GM19043 (cell line): ENCODE measurements at regions not wholly inside any gene's neighbourhood (a gene's known extent, or its start where the extent isn't known, plus 50 kb on each side); places are given as distances from the start of the nearest gene placed in this dataset.
"Not testable (repeated sequence)": the region's sequence is repeated elsewhere in the genome, so short reads cannot be mapped to it uniquely, and the experiment has no call there.

Experiments
- ATAC-seq: cut with Tn5 transposase; IDR thresholded peaks from one replicate; pipeline ENCODE4 v1.9.1; 2021; ENCODE audit warnings: low read depth; ENCODE audit not compliant: unreplicated experiment

DNA sequence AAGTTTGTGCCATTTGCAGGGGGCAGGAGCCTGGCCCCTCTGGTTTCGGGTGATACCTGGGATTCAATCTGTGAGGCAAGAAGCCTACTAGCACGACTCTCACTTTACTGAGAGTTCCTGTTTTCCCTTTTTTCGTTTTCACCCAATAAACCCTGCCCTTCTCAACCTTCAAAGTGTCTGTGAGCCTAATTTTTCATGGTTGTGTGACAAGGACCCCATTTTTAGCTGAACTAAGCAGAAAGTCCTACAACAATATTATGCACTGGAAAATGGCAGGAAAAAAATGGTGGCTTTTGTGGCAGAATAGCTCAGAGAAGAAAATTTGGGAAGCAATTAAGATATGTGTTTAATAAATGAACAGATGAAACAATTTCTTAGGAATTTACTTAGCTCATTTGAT lies 432.1 kb downstream of the C12orf50 start:
- ATAC-seq = no peak

- ATAC-seq = no peak
Observed at GRCh38 chr12:87596636-87597035, 432.6 kb downstream of the C12orf50 start.

DNA sequence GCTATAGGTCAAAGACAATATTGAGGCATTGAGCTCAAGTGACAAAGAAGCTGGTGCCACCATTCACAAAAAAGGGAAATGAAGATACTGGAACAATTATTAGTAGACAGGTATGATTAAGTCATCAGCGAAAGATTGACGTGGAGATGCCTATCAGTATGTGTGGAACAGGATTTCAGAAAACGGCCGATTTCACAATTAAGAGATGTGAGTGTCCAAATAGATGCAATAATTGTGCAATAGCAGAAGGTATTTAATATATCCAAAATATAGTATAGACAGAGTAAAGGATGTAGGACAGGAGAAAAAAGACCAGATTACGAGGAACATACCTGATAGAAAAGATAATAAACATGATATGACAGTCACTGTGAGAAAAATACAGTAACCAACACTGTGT lies 433.1 kb downstream of the C12orf50 start:
- ATAC-seq = no peak

- ATAC-seq = no peak
Observed at GRCh38 chr12:87585882-87586557, 443.2 kb downstream of the C12orf50 start.

DNA sequence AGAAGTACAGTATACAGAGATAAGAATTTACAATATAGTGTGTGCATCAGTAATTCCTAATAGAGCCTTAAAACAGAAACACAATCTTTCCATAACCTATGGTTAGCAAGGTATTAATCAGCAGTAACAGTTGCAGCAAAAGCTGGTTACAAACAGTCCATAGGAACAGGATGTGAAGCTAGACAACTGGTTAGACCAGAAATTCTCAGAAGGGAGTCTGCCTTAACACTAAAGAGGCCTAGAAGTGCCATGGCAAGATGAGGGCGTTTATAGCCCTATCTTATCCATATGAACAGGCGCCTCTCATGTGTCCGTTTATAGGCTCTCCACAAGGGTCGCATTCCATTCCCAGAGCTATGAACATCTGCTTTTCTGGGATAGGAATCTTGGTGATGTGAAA lies 450.1 kb downstream of the C12orf50 start:
- ATAC-seq = not testable (repeated sequence)

DNA sequence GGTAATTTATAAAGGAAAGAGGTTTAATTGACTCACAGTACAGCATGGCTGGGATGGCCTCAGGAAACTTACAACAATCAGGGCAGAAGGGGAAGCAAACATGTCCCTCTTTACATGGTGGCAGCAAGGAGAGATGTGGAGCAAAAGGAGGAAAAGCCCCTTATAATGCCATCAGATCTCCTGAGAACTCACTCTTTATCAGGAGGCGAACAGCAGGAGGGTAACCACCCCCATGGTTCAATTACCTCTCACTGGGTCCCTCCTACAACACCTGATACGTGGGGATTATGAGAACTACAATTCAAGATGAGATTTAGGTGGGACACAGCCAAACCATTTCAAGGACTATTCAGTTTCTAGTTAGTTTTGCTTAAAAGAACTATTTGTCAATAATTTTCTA lies 453.3 kb downstream of the C12orf50 start:
- no peak for ATAC-seq

- not testable (repeated sequence) for ATAC-seq
Observed at GRCh38 chr12:87566918-87567317, 462.3 kb downstream of the C12orf50 start.

DNA sequence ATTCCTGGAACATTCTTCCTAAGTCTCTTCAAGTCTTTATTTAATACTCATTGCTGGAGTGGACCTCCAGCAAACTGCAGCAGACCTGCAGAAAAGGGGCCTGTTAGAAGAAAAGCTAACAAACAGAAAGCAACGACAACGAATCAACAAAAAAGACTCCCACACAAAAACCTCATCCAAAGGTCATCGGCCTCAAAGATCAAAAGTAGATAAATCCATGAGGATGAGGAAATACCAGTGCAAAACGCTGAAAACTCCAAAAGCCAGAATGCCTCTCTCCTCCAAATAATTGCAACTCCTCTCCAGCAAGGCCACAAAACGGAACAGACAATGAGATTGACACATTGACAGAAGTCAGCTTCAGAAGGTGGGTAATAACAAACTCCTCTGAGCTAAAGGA lies 472.2 kb downstream of the C12orf50 start:
- no peak for ATAC-seq

DNA sequence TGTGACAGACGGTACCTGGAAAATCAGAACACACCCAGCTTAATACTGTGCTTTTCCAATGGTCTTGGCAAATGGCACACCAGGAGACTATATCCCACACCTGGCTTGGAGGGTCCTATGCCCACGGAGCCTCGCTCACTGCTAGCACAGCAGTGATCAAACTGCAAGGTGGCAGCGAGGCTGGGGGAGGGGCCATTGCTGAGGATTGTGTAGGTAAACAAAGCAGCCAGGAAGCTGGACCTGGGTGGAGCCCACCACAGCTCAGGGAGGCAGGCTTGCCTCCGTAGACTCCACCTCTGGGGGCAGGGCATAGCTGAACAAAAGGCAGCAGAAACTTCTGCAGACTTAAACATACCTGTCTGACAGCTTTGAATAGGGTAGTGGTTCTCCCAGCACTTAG lies 498.0 kb downstream of the C12orf50 start:
- not testable (repeated sequence) for ATAC-seq

DNA sequence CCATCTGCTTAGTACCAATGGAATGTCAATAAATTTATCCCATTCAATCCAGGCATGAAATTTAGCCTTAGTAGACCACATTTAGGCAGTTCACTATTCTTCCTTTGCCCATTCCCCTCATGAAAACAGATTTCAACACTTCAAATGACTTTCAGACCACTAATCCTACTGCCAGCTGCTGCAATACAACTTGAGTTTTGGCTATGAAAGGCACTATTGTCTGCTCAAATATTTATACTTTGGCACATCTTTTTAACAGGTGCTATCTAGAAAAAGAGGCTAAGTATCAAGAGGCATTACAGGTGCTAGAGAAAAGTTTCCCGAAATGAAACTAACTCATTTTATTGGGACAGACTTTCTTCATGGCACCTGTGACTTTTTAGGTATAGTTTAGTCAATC lies 499.8 kb downstream of the C12orf50 start:
- ATAC-seq = no peak

DNA sequence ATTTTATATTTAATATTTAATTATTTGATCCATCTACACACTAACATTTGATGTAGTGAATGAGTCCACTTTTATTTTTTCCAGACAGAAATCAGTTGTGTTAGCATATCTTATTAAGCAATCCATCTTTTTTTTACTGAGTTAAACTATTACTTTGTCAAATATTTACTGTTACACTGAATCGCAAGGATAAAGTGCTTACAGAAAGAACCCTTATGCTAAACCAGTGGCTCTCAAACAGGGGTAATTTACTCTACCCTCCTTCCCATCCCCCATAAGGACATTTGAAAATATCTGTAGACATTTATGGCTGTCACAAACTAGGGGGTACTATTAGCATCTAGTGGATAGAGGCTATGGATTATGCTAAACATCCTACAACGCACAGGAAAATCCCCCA lies 508.2 kb downstream of the C12orf50 start:
- no peak for ATAC-seq

- ATAC-seq = no peak
Observed at GRCh38 chr12:87518481-87518880, 510.7 kb downstream of the C12orf50 start.

DNA sequence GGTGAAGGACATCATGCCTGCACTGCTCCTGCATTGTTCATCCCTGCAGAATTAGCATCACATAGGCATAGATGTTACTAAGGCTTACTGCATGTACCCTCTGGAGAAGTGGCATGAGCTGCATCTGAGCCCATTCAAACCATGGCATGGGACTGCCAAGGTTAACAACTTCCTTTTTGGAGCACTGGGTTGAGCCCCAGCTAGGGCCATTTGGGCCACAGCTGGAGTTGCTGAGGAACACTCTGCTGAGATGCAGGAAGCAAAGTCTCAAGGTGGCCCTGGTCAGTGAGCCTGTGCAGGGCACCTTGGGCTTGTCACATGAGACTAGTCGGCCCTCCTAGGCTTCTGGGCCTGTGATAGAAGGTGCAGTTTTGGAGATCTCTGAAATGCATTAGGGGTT lies 511.2 kb downstream of the C12orf50 start:
- no peak for ATAC-seq

DNA sequence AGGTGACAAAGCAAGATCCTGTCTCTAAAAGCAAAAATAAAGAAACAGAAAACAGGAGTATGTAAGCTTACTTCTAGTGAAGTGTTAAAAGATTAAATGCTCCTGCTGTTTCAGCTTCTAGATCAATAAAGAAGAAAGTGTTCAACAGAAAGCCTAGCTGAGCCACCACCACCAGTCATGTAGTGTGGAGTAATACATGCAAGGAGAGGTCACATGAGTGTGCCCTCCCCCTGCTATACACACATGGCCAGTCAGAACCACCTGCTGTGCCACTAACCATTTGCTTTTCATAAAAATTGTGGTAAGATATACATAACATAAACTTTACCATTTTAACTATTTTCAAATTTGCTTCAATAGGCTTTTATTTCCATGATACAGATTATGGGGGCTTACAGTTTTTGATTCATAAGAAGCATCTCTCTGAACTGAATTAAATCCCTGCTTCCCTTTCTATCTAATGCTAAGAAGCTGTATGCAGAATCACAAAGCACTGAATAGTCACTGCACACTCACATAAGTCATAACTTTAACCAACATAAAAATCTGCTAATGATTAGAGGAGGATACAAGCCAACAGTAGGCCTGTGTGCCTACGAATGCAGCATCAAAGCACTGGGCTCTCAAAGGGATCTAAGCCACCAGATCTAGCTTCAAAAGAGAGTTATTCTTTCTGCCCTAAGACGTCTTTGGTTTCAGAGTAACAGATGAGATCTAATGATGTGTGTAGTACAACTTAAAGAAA lies 515.5 kb downstream of the C12orf50 start:
- no peak for ATAC-seq

DNA sequence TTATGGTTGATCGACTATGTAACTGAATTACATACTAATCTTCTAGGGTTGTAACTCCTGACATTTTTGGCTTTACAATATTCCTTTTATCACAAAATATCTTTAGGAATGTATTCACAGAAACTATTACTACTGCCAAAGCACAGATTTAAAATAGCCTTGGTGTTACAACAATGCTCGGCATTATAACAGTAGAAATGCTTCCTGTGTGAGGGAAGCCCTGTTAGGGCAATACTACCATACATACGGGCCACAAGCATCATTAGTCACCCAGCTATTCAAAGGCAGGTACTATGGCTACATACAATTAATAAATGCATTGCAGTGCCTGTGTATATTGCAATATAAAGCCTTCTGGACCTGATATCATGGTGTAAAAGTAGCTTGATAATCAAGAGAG lies 517.8 kb downstream of the C12orf50 start:
- ATAC-seq = no peak

- no peak for ATAC-seq
Observed at GRCh38 chr12:87509237-87509820, 519.9 kb downstream of the C12orf50 start.

DNA sequence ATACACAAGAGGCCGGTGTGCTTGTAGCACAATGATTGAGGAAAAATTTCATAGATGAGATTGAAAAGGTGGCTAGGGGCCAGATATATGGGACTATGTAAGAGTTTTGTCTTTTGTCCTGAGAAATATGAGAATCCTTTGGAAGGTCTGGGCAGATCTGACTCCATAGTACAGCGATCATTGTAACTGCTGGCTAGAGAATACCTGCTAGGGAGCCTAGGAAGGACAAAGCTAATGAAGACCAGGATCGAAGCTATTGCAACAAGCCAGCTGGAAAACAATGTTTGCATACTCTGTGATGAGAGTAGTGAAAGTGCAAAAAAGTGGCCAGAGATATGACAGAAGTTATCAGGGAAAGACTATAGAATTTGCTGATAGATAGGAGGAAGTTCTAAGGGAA lies 537.6 kb downstream of the C12orf50 start:
- ATAC-seq = no peak

DNA sequence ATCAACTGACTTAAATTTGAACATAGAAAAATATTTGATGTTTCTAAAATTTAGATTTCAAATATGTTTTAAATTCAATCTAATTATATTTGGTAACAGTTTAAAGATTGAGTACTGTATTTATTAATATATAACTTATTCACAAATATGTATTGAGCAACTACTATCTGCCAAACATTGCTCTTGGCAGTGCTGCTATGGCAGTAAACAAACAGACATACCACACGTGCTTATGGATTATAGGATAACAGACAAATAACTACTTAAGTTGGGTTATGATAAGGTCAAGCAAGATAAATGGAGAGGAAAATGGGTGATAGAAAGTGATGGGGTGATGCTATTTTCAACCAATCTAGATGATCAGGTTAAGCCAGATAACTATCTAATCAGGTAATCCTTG lies 538.1 kb downstream of the C12orf50 start:
- ATAC-seq = no peak

- no peak for ATAC-seq
Observed at GRCh38 chr12:87469295-87469694, 559.9 kb downstream of the C12orf50 start.

DNA sequence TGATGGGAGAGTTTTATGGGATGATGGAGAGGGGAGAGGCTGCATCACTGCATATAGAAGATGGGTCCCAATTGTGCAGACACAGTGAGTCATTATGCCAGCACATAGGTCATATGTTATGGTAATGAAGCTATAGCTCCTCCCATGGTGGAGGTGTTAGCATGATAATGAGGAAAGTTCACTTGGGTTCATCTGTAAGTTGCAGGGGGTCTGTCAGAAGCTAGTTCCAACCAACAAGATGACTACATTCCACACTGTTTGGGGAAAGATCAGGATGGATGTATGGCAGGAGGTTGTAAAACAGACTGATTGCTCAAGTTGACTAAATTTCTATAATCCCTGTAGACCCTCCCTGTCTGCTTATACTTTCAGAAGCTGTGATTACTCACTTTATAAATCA lies 561.3 kb downstream of the C12orf50 start:
- ATAC-seq = no peak

DNA sequence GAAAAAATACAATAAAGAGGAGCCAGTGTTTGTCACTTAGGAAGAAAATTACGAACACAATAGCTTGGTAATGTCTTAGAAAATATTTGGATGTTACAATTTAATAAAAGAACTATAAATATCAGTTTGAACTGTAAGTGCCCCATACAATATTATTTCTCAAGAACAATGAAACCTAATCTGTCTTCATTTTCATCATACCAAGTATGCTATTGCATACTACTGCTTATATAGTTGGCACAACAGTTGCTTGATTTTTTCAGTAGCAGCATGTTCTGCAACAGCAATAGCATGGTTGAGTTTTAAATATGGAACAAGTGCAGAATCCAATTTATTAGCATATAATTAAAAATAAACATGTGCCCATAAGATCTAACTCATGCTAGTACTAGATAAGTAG lies 564.6 kb downstream of the C12orf50 start:
- ATAC-seq = no peak

DNA sequence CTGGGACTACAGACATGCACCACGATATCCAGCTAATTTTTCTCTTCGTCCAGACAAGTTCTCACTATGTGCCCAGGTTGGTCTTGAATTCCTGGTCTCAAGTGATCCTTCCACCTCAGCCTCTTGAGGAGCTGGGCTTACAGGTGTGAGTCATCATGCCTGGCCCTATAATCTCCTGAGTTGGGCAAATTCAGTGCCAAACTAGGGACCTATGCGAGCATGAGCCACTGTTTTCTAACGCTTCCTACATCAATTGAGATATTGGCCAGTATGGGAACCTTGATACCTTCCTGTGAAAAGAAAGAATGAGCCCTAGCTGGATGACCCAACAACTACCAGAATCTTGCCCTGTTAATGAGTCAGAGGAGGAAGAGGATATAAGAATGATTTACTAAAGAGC lies 585.2 kb downstream of the C12orf50 start:
- no peak for ATAC-seq
